ENCODE measurements at regions not wholly inside any gene's neighbourhood (a gene's known extent, or its start where the extent isn't known, plus 50 kb on each side); places are given as distances from the start of the nearest gene placed in this dataset.

DNA sequence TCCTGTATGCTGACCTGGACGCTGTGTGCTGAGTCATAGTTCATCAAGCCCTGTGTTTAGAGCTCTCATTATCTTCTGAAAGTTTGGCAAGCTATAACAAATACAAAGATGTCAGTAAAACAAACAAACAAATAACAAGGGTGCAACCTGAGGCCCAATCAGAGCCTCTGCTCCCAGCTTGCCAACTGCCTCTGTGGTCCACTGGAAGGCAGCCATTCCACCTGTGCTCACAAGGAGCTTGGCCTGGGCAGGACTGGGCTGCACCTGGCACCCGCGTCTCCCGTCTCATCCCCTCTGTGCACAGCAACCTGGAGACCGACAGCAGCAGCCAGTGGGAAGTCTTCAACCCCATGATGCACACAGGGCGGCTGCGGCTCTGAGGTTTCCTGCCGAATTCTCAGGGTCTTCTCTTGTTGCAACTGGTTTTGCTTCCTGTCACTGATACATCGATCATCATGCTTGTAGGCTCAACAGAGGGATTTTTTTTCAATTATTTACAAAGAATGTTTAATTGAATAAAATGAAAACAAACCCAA is 97.8 kb downstream of the TMEM18 start:
- H3K27ac ChIP-seq: no peak overlapping the region
- H3K36me3 ChIP-seq (replicated peaks in 1 of 2; ENCODE audit: insufficient read depth in 1 of 2, low read depth in 2 of 2): no peaks in the 10 kb centered on the region
- H3K4me3 ChIP-seq: no peak overlapping the region
- DNase-seq: no peak
- WGBS, 2 donors: 58 to 69% methylated on average over 9 of the region's 9 CpGs
- no peak for ATAC-seq
- intact Hi-C loops (cut with DNase I): no loop called here
- H3K4me1 ChIP-seq: no peaks in the 10 kb centered on the region
- no peaks in the 10 kb centered on the region for H3K27me3 ChIP-seq
- TF ChIP-seq POLR2A (IDR thresholded peaks at IDR 0.05): no peak
- TF ChIP-seq, protein P1, sequence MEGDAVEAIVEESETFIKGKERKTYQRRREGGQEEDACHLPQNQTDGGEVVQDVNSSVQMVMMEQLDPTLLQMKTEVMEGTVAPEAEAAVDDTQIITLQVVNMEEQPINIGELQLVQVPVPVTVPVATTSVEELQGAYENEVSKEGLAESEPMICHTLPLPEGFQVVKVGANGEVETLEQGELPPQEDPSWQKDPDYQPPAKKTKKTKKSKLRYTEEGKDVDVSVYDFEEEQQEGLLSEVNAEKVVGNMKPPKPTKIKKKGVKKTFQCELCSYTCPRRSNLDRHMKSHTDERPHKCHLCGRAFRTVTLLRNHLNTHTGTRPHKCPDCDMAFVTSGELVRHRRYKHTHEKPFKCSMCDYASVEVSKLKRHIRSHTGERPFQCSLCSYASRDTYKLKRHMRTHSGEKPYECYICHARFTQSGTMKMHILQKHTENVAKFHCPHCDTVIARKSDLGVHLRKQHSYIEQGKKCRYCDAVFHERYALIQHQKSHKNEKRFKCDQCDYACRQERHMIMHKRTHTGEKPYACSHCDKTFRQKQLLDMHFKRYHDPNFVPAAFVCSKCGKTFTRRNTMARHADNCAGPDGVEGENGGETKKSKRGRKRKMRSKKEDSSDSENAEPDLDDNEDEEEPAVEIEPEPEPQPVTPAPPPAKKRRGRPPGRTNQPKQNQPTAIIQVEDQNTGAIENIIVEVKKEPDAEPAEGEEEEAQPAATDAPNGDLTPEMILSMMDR (IDR thresholded peaks at IDR 0.05): no peak
- no peaks in the 10 kb centered on the region for H3K9me3 ChIP-seq

DNA sequence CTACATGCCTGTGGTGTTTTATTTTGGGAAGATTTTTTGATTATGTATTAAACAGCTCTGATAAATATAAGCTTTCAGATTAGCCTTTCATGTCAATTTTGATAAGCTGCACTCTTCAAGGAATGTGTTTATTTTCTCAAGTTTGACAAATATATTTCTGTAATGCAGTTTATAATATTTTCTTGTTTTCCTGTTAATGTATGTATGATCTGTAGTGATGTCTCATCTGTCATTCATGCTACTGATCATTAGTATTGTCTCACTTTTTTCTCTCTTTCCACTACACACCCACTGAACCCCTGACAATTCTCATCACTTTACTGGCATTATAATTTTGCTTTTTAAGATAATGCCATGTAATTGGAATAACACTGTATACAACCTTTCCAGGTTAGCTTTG is 100.9 kb downstream of the TMEM18 start:
- no peaks in the 10 kb centered on the region for H3K36me3 ChIP-seq (replicated peaks in 1 of 2; ENCODE audit: insufficient read depth in 1 of 2, low read depth in 2 of 2)
- DNase-seq (no peak), ATAC-seq (no peak)
- no peak overlapping the region for H3K4me3 ChIP-seq
- no peaks in the 10 kb centered on the region for H3K27me3 ChIP-seq
- intact Hi-C loops (cut with DNase I): no loop called here
- no peak overlapping the region for H3K27ac ChIP-seq
- peaks cover 0 to 3% (median 0%) of the 10 kb centered on the region in 3 donors for H3K9me3 ChIP-seq
- no peak for TF ChIP-seq POLR2A (IDR thresholded peaks at IDR 0.05)
- TF ChIP-seq, protein P1 (IDR thresholded peaks at IDR 0.05): no peak
- no peaks in the 10 kb centered on the region for H3K4me1 ChIP-seq

DNA sequence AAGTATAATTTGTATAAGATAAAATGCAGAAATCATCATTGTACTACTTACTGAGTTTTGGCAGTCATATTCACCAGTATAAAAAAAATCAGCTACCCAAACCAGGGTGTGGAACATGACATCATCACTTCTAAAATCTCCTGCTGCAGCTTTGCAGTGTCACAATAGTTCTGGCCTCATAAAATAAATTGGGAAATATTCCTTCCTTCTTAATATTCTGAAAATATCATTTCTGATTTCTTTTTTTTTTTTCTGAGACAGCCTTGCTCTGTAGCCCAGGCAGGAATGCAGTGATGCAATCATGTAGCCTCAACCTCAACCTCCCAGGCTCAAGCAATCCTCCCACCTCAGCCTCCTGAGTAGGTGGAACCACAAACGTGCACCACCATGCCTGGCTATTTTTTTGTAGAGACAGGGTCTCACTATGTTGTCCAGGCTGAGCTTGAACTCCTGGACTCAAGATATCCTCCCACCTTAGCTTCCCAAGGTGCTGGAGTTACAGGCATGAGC is 101.4 kb downstream of the TMEM18 start:
- TF ChIP-seq, protein P1 (IDR thresholded peaks at IDR 0.05): no peak
- TF ChIP-seq POLR2A (IDR thresholded peaks at IDR 0.05): no peak
- Histone ChIP-seq H3K27ac (no peak overlapping the region), H3K9me3 (peaks cover 0 to 5% (median 0%) of the 10 kb centered on the region in 3 donors), H3K36me3 (replicated peaks in 1 of 2; ENCODE audit: insufficient read depth in 1 of 2, low read depth in 2 of 2) (no peaks in the 10 kb centered on the region), H3K27me3 (no peaks in the 10 kb centered on the region), H3K4me3 (no peak overlapping the region), H3K4me1 (no peaks in the 10 kb centered on the region)
- no peak for ATAC-seq
- 46 to 50% methylated on average over 1 of the region's 1 CpG for WGBS, 2 donors
- DNase-seq: no peak
- intact Hi-C loops (cut with DNase I): no loop called here

DNA sequence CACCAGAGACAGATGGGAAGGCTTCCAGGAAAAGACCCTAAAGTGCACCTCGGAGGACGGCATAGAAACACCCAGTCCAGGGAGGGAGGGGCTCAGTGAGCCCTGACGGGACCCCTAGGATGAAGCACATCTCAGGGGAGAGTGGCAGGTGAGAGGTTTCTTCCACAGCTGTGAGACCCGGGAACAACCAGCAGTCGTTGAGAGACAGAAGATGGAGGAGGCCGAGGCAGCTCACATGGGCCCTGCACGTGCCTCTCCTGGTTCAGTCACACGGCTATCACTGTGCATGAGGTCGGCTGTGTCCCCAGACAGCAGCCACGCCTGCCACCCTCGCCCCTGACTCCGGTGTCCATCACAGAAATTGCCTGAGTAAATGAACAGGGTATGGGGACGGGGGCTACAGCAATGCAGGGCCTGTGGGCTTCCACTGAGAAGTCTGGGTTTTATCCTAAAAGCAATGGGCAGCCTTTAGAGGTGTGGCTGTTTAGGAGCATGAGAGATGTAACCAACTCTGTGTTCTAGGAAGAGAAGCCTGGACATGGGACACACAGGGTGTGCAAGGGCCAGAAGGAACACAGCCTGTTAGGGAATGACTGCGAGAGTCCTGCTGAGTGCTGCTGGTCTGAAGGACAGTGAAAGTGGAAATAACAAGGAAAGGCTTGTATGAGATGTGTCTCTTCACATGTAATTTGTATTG is 102.0 kb downstream of the TMEM18 start:
- no peaks in the 10 kb centered on the region for H3K4me1 ChIP-seq

More for the DNA sequence above, 102.0 kb downstream of the TMEM18 start:
- no peak overlapping the region for H3K27ac ChIP-seq
- no peaks in the 10 kb centered on the region for H3K36me3 ChIP-seq (replicated peaks in 1 of 2; ENCODE audit: insufficient read depth in 1 of 2, low read depth in 2 of 2)
- TF ChIP-seq, protein P1 (IDR thresholded peaks at IDR 0.05): no peak
- no peak for TF ChIP-seq POLR2A (IDR thresholded peaks at IDR 0.05)
- peaks cover 0 to 5% (median 0%) of the 10 kb centered on the region in 3 donors for H3K9me3 ChIP-seq
- H3K27me3 ChIP-seq: no peaks in the 10 kb centered on the region
- ATAC-seq: no peak
- DNase-seq: no peak
- H3K4me3 ChIP-seq: no peak overlapping the region
- intact Hi-C loops (cut with DNase I): no loop called here
- WGBS, 2 donors: 76 to 85% methylated on average over 8 to 14 of the region's 14 CpGs

All from body of pancreas (tissue), 4 donors.